ENCODE measurements at regions not wholly inside any gene's neighbourhood (a gene's known extent, or its start where the extent isn't known, plus 50 kb on each side); places are given as distances from the start of the nearest gene placed in this dataset.

- TF ChIP-seq CTCF (IDR thresholded peaks at IDR 0.05) (no peak), ZFX (IDR thresholded peaks at IDR 0.05; ENCODE audit: borderline replicate concordance) (no peak)
These were observed 66.4 kb upstream of the TLL1 start for GRCh38 chr4:165806613-165807012.
